CD4-positive, alpha-beta memory T cell (primary cell): ENCODE measurements at regions not wholly inside any gene's neighbourhood (a gene's known extent, or its start where the extent isn't known, plus 50 kb on each side); places are given as distances from the start of the nearest gene placed in this dataset.

Experiments
- CTCF ChIA-PET: fragments of 350-600 bp; sonication (Branson Sonifier 250); formaldehyde crosslinking; loops from one replicate; lab custom pipeline; 2021; ENCODE audit warnings: inconsistent platforms; ENCODE audit not compliant: partially characterized antibody; lab: Charles Lee
- POLR2A ChIA-PET: fragments of 350-600 bp; sonication (Branson Sonifier 250); formaldehyde crosslinking; loops from one replicate; lab custom pipeline; 2021; ENCODE audit not compliant: partially characterized antibody; lab: Charles Lee
- DNase-seq, 5 donors: peaks; one replicate each; pipeline versions ENCODE4 v3.0.0 to v3.0.0-alpha.2; 2020 to 2022; ENCODE audit warnings: mixed read lengths in 1 of 5
- H3K27ac ChIP-seq: one replicate; pipeline ENCODE4 v1.7.0; 2013; ENCODE audit warnings: low read depth, low read length
- H3K27me3 ChIP-seq: 2 replicates; pipeline ENCODE4 v1.7.0; 2013; ENCODE audit warnings: mild to moderate bottlenecking, low read length, moderate library complexity; ENCODE audit not compliant: insufficient read depth
- H3K36me3 ChIP-seq: 2 replicates; pipeline ENCODE4 v1.7.0; 2013; ENCODE audit warnings: mild to moderate bottlenecking, low read length, moderate library complexity; ENCODE audit not compliant: insufficient read depth
- H3K4me1 ChIP-seq: 2 replicates; pipeline ENCODE4 v1.7.0; 2013; ENCODE audit warnings: mild to moderate bottlenecking, low read length, moderate library complexity; ENCODE audit not compliant: insufficient read depth
- H3K4me3 ChIP-seq, 2 donors: one replicate each; pipeline ENCODE4 v1.7.0; 2013; ENCODE audit warnings: low read length in 2 of 2, mild to moderate bottlenecking in 1 of 2
- H3K9me3 ChIP-seq, 2 donors: one replicate each; pipeline ENCODE4 v1.7.0; 2013; ENCODE audit warnings: low read length in 2 of 2, control low read depth in 1 of 2; ENCODE audit not compliant: control insufficient read depth in 1 of 2
- H3K27ac Mint-ChIP-seq, 7 donors: one replicate each; pipeline ENCODE4 v1.8.0; 2020 to 2021; ENCODE audit warnings: mixed read lengths in 7 of 7, mild to moderate bottlenecking in 6 of 7, inconsistent platforms in 3 of 7, moderate library complexity in 3 of 7
- H3K27me3 Mint-ChIP-seq, 2 donors: one replicate each; pipeline ENCODE4 v1.8.0; 2020 to 2021; ENCODE audit warnings: mixed read lengths in 2 of 2
- H3K36me3 Mint-ChIP-seq, 2 donors: one replicate each; pipeline ENCODE4 v1.8.0; 2020 to 2021; ENCODE audit warnings: mixed read lengths in 2 of 2, inconsistent platforms in 1 of 2, mild to moderate bottlenecking in 1 of 2
- H3K4me1 Mint-ChIP-seq, 4 donors: one replicate each; pipeline ENCODE4 v1.8.0; 2020 to 2021; ENCODE audit warnings: mixed read lengths in 4 of 4, mild to moderate bottlenecking in 1 of 4
- H3K4me3 Mint-ChIP-seq, 8 donors: one replicate each; pipeline ENCODE4 v1.8.0; 2020 to 2021; ENCODE audit warnings: mixed read lengths in 8 of 8, mild to moderate bottlenecking in 7 of 8, moderate library complexity in 6 of 8, inconsistent platforms in 3 of 8
- H3K9me3 Mint-ChIP-seq, 8 donors: one replicate each; pipeline ENCODE4 v1.8.0; 2020 to 2021; ENCODE audit warnings: mixed read lengths in 8 of 8, mild to moderate bottlenecking in 5 of 8, inconsistent platforms in 3 of 8, moderate library complexity in 1 of 8
- intact Hi-C: fragments of 100-400 bp; cut with micrococcal nuclease; formaldehyde crosslinking; loops from one replicate; pipeline ENCODE4 v1.15.1; 2023

DNA sequence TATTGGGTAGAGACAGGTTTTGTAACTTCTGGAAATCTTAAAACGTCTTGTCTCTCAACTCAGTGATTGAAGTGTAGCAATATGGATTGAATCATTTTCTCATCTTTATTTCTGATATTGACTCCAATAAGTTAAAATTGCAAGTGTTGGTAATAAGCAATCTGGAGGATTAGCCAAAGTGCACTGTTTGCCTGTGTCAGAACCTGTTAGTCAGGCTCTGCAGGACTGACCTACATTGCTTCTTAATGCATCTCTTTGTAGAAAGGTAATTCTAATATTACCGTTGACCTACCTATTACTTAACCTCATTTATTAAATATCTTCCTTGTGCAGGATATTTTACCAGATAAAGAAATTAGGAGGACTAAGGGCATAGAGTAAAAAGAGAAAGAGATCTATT is 484.0 kb upstream of the CITED2 start:
- Histone ChIP-seq H3K4me3 (no peak overlapping the region), H3K27ac (no peak overlapping the region), H3K36me3 (no peaks in the 10 kb centered on the region), H3K4me1 (no peaks in the 10 kb centered on the region), H3K9me3 (no peaks in the 10 kb centered on the region), H3K27me3 (no peaks in the 10 kb centered on the region)
- Mint-ChIP-seq H3K36me3 (no peaks in the 10 kb centered on the region), H3K9me3 (peaks cover 0 to 2% (median 0%) of the 10 kb centered on the region in 8 donors), H3K4me1 (no peaks in the 10 kb centered on the region), H3K27me3 (peaks cover 4 to 7% of the 10 kb centered on the region in 2 donors), H3K4me3 (no peak overlapping the region), H3K27ac (no peak overlapping the region)
- intact Hi-C loops, result no loop called here
- ChIA-PET CTCF (no interaction called here), POLR2A (no interaction called here)
- no peak for DNase-seq

DNA sequence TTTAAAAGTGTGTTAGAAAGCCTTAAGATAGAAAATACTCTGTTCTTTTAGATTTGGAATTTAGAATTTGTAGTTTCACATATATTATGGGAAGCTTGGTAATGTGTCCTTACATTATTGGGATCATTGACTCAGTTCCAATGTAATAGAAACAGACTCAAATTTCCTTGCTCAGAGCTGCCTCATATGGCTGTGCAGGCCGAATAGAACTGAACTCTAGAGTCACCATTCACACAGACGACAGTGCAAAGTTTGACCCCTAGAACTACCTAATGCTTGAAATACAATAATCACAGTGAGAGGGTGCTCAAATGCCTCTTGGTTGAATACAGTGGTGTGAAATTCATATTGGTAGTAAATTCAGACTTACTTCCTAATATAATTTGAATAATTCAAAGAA is 482.7 kb upstream of the CITED2 start:
- Mint-ChIP-seq H3K36me3 (no peaks in the 10 kb centered on the region), H3K4me1 (no peaks in the 10 kb centered on the region), H3K9me3 (no peaks in the 10 kb centered on the region), H3K27me3 (peaks cover 4 to 7% of the 10 kb centered on the region in 2 donors), H3K27ac (no peak overlapping the region), H3K4me3 (no peak overlapping the region)
- H3K27me3 ChIP-seq, result no peaks in the 10 kb centered on the region
- POLR2A ChIA-PET, result no interaction called here
- CTCF ChIA-PET, result no interaction called here
- no peaks in the 10 kb centered on the region for H3K36me3 ChIP-seq
- H3K4me3 ChIP-seq, result no peak overlapping the region
- no peak overlapping the region for H3K27ac ChIP-seq
- no peaks in the 10 kb centered on the region for H3K4me1 ChIP-seq
- intact Hi-C loops, result no loop called here
- DNase-seq, result no peak
- no peaks in the 10 kb centered on the region for H3K9me3 ChIP-seq

DNA sequence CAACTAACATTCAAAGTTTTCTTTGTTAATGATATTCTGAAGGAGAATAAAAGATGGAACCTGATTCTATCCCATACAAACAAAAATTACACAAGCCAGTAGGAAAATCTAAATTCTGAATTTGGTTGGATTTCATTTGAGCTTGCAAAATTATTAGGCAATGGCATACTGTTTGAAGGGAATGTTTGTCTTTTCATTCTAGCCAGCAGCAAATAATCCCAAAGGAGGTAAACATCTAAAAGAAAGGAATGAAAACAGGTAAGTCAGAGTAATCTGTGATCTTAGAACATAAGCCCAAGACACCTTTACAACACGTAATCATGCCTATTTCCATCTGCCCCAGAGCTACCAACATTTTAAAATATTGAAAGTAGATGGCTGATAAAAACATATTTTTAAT is 482.1 kb upstream of the CITED2 start:
- DNase-seq, result no peak

DNA sequence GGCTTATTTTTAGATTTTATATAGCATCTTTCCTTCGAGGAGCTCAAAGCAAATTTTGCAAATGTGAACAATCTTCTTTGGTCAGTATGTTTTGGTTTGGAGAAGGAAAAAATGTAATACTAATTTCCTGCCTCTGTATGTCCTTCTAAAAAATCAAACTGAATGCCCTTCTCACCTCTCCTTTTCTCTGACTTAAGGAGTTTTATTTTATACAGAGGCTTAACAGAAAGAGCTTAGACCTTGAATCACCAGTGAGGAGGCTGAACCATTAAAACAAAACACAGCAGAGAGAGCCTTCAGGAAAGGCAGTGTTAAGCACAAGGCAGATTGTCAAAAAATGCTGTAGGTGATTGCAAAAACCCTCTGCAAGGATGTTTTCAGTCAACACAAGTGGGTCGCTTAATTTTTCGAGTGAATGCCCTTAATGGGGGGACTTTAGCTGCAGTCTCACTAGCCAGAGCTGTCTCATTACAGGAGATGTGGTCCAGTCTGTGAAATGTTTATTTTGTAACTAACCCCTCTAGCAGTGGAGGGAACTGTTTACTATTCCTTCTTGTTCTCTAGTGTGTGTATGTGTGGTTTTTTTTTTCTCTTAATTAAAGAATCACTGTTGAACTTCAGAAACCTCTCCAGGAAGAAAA is 481.3 kb upstream of the CITED2 start:
- POLR2A ChIA-PET, result no interaction called here
- Histone ChIP-seq H3K9me3 (no peaks in the 10 kb centered on the region), H3K4me1 (no peaks in the 10 kb centered on the region), H3K4me3 (no peak overlapping the region), H3K36me3 (no peaks in the 10 kb centered on the region), H3K27me3 (no peaks in the 10 kb centered on the region), H3K27ac (no peak overlapping the region)
- DNase-seq, result no peak
- Mint-ChIP-seq H3K4me1 (no peaks in the 10 kb centered on the region), H3K4me3 (no peak overlapping the region), H3K36me3 (no peaks in the 10 kb centered on the region), H3K27ac (no peak overlapping the region), H3K9me3 (peaks cover 0 to 6% (median 0%) of the 10 kb centered on the region in 8 donors), H3K27me3 (peaks cover 6% of the 10 kb centered on the region in 2 donors)
- CTCF ChIA-PET, result no interaction called here
- intact Hi-C loops, result no loop called here

More for the DNA sequence above, 482.1 kb upstream of the CITED2 start:
- peaks cover 0 to 2% (median 0%) of the 10 kb centered on the region in 8 donors for H3K9me3 Mint-ChIP-seq
- Histone ChIP-seq H3K27me3 (no peaks in the 10 kb centered on the region), H3K9me3 (no peaks in the 10 kb centered on the region), H3K36me3 (no peaks in the 10 kb centered on the region), H3K4me1 (no peaks in the 10 kb centered on the region), H3K4me3 (no peak overlapping the region), H3K27ac (no peak overlapping the region)
- ChIA-PET POLR2A (no interaction called here), CTCF (no interaction called here)
- H3K27ac Mint-ChIP-seq, result no peak overlapping the region
- no peaks in the 10 kb centered on the region for H3K4me1 Mint-ChIP-seq
- no peak overlapping the region for H3K4me3 Mint-ChIP-seq
- peaks cover 6 to 7% of the 10 kb centered on the region in 2 donors for H3K27me3 Mint-ChIP-seq
- intact Hi-C loops, result no loop called here
- no peaks in the 10 kb centered on the region for H3K36me3 Mint-ChIP-seq

DNA sequence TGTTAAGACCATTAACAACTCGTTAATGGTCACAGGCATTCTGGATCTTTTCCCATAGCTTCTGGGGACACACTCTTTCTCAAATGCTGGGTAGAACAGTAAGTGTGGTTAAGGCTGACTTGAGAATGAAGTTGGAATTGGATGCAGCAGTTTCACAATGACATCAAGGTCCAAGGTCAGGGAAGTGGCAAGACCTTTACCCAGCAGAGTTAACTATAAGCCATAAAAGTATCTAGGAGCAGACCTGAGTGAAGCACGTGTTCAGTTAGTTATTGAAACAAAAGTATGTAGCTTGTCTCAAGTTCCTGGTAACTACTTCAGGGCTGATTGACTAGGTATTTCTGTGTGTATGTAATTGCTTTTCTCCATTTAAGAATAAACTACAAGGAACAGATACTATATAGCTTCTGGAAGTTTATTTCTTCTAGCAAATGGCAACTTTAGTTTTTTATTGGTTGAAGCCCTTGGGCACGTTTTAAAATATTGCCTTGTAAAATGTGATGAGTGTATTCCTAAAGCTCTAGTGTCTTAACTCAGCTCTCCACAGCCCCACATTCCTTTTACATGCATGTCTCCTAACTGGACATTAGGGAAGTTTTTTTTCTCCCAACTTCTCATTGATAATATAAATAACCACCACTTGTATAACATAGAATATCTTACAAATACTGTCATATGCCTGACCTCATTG is 479.0 kb upstream of the CITED2 start:
- H3K36me3 Mint-ChIP-seq, result no peaks in the 10 kb centered on the region
- CTCF ChIA-PET, result no interaction called here
- H3K4me3 Mint-ChIP-seq, result no peak overlapping the region
- H3K9me3 ChIP-seq, result no peaks in the 10 kb centered on the region
- no peaks in the 10 kb centered on the region for H3K36me3 ChIP-seq
- no peak overlapping the region for H3K27ac Mint-ChIP-seq
- POLR2A ChIA-PET, result no interaction called here
- intact Hi-C loops, result no loop called here
- H3K27me3 Mint-ChIP-seq, result peaks cover 6% of the 10 kb centered on the region in 2 donors
- H3K27ac ChIP-seq, result no peak overlapping the region
- no peak overlapping the region for H3K4me3 ChIP-seq
- no peaks in the 10 kb centered on the region for H3K27me3 ChIP-seq
- peaks cover 0 to 9% (median 2%) of the 10 kb centered on the region in 8 donors for H3K9me3 Mint-ChIP-seq
- DNase-seq, result no peak
- no peaks in the 10 kb centered on the region for H3K4me1 ChIP-seq
- no peaks in the 10 kb centered on the region for H3K4me1 Mint-ChIP-seq

DNA sequence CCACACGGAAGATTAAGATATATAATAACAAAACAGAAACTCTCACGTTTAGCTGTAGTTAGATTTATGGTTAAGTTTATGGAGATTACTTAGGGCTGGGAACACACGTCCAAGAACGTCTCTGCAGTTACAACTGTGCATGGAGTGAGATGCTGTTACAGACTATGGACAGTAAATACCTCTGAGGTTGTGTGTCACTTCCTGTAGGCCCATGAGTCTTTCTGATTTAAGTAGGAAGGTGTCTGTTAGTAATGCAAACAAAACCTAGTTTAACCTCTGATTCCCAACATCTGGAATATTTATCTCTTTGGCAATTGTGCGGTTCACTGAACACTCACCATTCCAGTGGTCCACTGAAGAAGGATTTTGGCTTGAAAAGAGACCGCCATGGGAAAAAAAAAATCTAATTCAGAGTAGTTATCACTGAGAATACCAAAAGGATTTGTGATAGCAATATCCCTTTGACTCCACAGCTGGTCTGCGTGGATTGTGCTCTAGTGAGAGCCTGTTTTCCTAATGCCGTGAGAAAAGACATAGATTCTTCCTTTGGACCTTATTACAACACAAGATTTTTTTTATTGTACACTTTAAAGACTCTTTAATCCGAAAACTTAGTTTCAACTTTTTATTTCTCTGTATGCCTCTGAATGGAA is 478.2 kb upstream of the CITED2 start:
- no peak for DNase-seq
- POLR2A ChIA-PET, result no interaction called here
- Histone ChIP-seq H3K9me3 (no peaks in the 10 kb centered on the region), H3K27me3 (no peaks in the 10 kb centered on the region), H3K27ac (no peak overlapping the region), H3K36me3 (no peaks in the 10 kb centered on the region), H3K4me3 (no peak overlapping the region), H3K4me1 (no peaks in the 10 kb centered on the region)
- Mint-ChIP-seq H3K27me3 (peaks cover 3 to 6% of the 10 kb centered on the region in 2 donors), H3K4me3 (no peak overlapping the region), H3K9me3 (peaks cover 0 to 9% (median 2%) of the 10 kb centered on the region in 8 donors), H3K4me1 (no peaks in the 10 kb centered on the region), H3K36me3 (no peaks in the 10 kb centered on the region), H3K27ac (no peak overlapping the region)
- intact Hi-C loops, result no loop called here
- CTCF ChIA-PET, result no interaction called here

DNA sequence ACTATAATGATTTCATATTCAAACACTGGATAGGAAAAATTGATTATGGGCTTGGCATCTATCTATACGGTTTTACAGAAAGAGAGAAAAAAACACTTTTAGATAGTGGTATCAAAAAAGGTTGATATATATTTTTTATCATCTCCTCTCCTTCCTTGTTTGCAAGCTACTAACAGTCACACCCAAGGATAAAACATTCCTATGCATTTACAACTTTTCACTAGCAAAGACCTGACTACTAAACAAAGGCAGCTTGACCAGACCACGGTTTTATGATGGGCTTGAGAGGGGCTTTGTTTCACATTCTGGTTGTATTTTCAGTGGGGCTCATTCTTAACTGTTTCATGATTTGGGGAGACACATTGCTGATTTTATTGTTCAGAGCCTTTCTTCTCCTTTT is 477.6 kb upstream of the CITED2 start:
- ChIA-PET CTCF (no interaction called here), POLR2A (no interaction called here)
- DNase-seq, result no peak
- H3K9me3 ChIP-seq, result no peaks in the 10 kb centered on the region
- H3K27ac Mint-ChIP-seq, result no peak overlapping the region
- H3K4me3 ChIP-seq, result no peak overlapping the region
- intact Hi-C loops, result no loop called here
- no peak overlapping the region for H3K4me3 Mint-ChIP-seq
- H3K36me3 ChIP-seq, result no peaks in the 10 kb centered on the region
- peaks cover 3 to 5% of the 10 kb centered on the region in 2 donors for H3K27me3 Mint-ChIP-seq
- H3K4me1 Mint-ChIP-seq, result no peaks in the 10 kb centered on the region
- no peaks in the 10 kb centered on the region for H3K27me3 ChIP-seq
- no peaks in the 10 kb centered on the region for H3K4me1 ChIP-seq
- peaks cover 0 to 9% (median 2%) of the 10 kb centered on the region in 8 donors for H3K9me3 Mint-ChIP-seq
- H3K36me3 Mint-ChIP-seq, result no peaks in the 10 kb centered on the region
- H3K27ac ChIP-seq, result no peak overlapping the region
